ENCODE measurements at regions not wholly inside any gene's neighbourhood (a gene's known extent, or its start where the extent isn't known, plus 50 kb on each side); places are given as distances from the start of the nearest gene placed in this dataset.
"Not testable (repeated sequence)": the region's sequence is repeated elsewhere in the genome, so short reads cannot be mapped to it uniquely, and the experiment has no call there.

DNA sequence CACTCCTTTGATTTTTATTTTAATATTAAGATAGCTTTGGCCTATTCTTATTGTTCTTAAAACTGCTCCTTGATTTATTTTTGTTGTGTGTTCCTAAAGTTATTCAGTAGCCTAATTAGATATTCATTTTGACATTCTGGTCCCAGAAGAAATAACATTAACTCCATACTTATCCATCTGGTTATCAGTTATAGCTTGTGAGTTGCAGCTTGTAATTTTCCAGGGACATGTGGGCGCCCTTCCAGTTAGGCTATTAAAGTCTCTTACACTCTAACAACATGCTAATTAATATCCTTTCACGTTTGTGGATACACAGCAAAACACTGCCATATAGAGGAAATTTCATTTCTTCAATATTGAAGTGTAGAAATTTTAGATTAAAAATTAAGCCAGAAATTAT, 987.5 kb downstream of the HACE1 start:
- ChIA-PET CTCF (no interaction called here), POLR2A (no interaction called here)

DNA sequence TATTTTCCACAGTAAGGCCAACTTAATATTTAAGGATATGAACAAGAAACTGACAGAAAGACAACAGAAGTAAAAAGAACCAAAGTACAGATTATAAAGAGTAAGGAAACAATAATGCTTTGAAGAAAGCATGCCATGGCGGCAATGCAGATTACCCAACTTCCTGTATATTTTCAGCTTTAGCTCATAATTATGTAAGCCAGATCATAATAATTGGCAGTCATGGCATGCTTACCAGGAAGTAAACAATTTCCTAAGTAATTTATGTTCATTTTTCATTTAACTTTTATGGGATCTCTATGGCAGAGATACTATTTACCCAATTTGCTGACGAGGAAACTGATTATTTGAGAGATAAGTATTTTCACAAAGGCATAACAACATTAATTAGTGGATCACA, 988.7 kb downstream of the HACE1 start:
- CTCF ChIA-PET, result no interaction called here
- POLR2A ChIA-PET, result no interaction called here

DNA sequence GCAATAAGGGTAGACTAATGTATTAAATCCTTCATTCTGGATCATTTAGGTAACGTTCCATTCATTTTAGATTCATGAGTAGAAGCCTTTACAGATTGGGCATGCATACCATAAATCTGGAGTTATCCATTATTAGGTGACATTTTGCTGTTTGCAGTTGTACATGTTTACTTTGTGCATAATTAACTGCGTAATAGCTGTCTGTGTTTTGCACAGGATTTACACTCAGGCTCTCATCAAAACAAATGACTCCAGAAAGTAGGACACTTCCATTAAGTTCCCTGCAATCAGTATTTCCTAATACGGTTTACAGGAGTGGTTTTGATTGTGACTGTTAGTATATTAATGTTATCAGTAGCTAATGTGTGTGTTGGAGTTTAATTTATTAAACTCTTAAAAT, 997.4 kb downstream of the HACE1 start:
- ChIA-PET POLR2A (no interaction called here), CTCF (no interaction called here)

DNA sequence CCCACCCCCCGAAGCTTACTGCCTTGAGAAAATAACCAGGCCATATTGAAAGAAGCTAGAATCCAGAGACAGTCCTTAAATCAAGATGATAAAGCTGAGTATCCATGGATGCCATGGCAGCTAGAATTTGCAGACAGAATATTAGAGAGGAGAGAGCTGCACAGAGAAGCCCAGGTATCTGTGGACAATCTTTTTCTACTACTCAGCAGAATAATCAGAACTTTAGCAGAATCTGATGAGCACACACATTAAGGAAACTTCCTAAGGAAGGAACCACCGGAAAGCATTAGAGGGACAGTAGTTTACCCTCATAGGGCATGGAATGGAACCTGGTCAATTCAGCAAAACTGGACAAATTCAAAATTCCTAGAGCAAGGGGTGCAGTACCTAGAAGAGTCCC, 1001.7 kb downstream of the HACE1 start:
- POLR2A ChIA-PET, result no interaction called here
- CTCF ChIA-PET, result no interaction called here

DNA sequence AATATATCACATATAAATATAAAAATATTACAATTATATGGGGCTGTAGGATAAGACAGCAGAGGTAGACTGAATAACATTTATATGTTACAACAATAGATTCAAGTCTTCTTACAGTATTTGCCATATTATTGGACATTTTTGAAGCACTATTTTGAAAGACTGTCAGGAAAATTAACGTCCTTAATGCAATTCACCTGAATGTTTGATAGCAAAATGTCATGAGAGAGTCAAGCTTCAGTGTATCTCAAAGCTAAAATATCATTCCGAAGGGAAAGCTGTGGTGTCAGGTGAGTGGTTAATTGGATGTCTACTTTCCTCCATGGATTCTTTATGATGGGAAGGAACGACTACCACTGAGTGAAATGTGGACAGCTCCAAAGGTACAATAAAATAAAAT, 1004.0 kb downstream of the HACE1 start:
- POLR2A ChIA-PET, result no interaction called here

DNA sequence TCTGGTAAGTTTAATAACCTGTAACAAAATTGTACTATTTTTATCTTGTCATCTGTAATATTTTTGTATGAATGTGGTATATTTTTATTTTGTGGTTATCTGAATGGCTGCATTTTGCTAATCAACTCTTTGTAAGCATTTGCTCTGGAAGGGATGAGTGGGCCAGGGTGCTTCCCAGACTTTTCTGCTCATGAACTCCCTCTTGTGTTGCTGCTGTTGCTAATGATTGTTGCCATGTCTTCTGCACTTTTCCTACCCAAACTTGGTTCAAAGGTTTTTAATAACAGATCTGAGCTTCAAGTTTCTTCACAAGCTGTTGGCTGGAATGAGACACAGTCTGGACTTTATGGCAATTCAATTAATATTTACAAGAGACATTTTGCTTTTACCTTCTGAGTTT, 1005.7 kb downstream of the HACE1 start:
- POLR2A ChIA-PET, result no interaction called here

More for the DNA sequence above, 1004.0 kb downstream of the HACE1 start:
- CTCF ChIA-PET, result no interaction called here

DNA sequence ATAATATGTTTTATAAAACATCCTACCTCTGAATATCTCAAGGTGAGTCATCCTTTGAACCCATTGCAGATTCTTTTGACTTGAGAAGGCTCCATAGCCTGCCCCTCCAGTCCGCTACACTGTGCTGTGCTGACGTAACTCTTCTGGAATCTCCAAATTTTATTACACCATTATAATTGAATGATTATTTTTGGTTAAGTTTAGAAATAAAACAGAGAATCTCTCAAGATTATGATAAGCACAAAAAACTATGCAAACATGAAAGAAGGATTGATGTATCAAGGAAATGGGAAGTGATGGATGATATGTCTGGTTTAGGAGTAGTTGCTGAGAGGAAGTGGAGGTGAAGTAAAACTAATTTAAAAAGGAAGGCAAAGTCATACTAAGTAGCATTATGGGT, 1021.3 kb downstream of the HACE1 start:
- CTCF ChIA-PET, result no interaction called here

More for the DNA sequence above, 1005.7 kb downstream of the HACE1 start:
- CTCF ChIA-PET, result no interaction called here

DNA sequence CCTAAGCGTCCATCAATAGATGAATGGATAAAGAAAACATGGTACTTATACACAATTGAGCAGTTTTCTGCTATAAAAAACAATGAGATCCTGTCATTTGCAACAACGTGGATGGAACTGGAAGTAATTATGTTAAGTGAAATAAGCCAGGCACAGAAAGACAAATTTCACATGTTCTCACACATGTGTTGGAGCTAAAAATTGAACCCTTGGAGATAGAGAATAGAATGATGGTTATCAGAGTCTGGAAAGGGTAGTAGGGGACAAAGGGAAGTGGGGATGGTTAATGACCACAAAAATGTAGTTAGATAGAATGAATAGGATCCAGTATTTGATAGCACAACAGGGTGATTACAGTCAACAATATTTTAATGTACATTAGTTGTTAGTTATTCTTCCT, 1033.5 kb downstream of the HACE1 start:
- POLR2A ChIA-PET, result no interaction called here
- CTCF ChIA-PET, result no interaction called here

More for the DNA sequence above, 1021.3 kb downstream of the HACE1 start:
- POLR2A ChIA-PET, result no interaction called here

DNA sequence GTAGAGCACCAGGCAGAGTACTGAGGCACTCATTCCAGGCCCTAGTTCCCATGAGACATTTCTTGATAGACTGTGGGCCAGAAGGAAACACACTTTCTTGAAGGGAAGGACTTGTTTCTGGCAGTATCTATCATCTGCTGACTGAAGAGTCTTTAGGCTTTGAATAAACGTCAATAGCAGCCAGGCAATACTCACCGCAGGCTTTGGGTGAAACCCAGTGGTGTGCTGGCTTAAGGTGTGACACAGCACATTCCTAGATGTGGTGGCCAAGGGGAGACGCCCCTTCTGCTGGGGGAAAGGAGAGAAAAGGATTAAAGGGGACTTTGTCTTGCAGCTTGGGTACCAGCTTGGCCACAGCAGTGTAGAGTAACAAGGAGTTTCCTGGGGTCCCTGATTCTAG, 1039.6 kb downstream of the HACE1 start:
- ChIA-PET CTCF (no interaction called here), POLR2A (no interaction called here)

DNA sequence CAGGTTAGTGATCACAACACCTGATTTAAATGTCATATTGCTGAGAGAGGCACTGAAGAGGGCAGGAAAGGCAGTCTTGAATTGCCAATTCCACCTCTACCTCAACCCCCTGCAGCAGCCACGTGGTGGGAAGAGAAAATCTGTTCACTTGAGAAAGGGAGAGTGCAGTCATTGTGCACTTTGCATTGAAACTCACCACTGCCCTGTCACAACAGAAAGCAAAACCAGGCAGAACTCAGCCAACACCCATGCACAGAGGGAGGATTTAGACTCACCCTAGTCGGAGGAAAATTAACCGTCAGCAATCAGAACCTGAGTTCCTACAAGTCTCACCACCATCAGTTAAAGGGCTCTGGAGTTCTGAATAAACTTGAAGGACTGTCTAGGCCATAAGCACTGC, 1040.2 kb downstream of the HACE1 start:
- CTCF ChIA-PET, result no interaction called here
- POLR2A ChIA-PET, result no interaction called here

DNA sequence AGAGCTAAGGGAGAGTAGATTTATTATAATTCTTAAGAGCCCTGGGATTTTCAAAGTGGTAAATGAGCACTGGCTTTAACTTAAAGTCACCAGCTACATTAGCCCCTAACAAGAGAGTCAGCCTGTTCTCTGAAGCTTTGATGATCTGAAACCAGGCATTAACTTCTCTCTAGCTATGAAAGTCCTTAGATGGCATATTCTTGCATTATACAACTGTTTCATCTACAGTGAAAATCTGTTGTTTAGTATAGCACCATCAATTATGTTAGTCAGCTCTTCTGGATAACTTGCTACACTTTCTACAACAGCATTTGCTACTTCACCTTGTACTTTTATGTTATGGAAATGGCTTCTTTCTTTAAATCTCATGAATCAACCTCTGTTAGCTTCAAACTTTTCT, 1046.7 kb downstream of the HACE1 start:
- ChIA-PET CTCF (no interaction called here), POLR2A (no interaction called here)

DNA sequence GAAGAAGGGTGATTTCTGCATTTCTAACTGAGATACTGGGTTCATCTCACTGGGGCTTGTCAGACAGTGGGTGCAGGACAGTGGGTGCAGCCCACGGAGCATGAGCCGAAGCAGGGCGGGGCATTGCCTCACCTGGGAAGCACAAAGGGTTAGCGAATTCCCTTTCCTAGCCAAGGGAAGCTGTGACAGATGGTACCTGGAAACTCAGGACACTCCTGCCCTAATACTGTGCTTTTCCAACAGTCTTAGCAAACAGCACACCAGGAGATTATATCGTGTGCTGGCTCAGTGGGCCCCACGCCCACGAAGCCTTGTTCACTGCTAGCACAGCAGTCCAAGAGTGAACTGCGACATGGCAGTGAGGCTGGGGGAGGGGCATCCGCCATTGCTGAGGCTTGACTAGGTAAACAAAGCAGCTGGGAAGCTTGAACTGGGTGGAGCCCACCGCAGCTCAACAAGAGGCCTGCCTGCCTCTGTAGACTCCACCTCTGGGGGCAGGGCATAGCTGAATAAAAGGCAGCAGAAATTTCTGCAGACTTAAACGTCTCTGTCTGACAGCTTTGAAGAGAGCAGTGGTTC, 1057.7 kb downstream of the HACE1 start:
- POLR2A ChIA-PET, CTCF ChIA-PET: not testable (repeated sequence)

DNA sequence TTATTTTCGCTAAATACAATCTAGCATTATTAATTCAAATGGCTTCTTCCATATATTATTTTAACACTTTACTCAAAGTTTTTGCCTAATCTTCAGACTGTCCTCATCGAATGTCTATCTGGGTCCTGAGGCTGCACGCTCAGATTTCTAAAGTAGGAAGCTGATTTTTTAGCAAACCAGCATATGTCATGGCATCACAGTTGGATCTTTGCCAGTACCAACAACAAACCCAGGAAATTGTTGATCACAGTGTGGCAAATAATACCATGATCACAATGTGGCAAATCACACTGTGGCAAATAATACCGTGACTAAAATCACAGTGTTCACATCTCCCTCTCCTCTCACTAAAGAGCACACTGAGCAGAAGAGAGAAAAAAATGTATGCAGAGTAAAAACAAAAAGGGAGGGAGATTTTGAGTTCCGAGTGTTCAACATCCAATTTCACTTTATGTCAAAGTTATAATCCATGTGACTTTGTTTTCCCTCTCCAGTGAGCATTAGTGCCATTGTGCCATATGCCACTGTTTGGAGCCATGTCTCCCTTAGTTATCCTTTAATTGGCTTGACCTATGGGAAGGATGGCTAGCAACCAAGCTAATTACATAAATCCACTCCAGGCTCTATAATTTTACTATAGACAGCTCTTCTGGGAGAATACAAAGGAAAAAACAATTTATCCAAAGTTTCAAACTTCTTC, 1059.6 kb downstream of the HACE1 start:
- ChIA-PET CTCF (no interaction called here), POLR2A (no interaction called here)

DNA sequence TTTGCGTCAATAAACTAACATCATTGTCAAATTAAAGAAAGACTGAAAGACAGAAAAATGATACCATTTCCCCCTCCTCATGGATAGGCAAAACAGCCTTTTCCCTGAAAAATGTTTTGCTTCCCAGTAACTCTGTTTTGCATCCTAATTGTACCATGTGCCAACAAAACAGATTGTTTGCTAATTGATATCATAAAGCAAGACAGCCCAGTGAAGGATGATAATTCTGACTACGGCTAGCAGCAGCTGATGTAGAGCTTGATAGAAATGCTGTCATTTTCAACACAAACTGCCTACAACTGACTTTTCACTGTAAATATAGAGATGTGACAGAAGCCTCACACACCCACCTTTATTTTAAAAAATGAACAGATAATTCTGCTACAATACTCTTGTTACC, 1061.6 kb downstream of the HACE1 start:
- ChIA-PET POLR2A (no interaction called here), CTCF (no interaction called here)

DNA sequence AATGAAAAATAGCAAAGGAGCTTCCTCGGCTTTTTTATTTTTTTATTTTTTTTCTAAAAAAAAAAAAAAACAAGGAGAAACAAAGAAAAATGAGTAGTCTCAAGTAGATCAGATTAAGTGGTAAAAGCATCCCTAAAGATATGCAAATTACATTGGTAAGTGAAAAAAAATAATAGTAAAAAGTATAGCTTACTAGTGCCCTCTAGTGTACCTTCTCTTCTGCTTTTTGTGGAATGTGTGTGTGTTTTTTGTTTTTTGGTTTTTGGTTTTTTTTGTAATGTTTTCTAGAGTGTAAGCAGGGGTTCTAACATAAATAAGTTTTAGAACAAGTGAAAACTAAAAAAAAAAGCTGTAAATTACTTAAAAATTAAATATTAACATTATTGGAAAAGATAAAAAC, 1062.0 kb downstream of the HACE1 start:
- POLR2A ChIA-PET, result no interaction called here
- CTCF ChIA-PET, result no interaction called here

DNA sequence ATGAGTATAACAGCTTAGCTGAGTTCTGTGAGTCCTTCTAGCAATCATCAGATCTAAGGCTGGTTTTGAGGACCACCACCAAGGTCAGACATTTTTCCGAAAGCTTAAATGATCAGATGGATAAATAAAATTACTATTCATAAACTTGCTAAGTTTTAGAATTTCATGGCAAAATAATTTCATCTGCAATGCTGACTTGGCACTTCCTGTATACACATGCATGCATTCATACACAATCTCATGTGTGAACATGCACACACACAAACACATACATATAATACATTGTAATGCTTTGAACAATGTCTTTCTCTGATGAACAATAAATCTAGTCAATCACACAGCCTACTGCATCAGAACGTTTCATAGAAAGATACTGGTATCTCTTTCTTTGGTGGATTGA, 1068.3 kb downstream of the HACE1 start:
- POLR2A ChIA-PET, result no interaction called here
- CTCF ChIA-PET, result interaction anchor here (0.6 kb wide), 1 partner anchor 223 kb away, joined by 5 read pairs; no protein-coding TSS in a partner anchor

DNA sequence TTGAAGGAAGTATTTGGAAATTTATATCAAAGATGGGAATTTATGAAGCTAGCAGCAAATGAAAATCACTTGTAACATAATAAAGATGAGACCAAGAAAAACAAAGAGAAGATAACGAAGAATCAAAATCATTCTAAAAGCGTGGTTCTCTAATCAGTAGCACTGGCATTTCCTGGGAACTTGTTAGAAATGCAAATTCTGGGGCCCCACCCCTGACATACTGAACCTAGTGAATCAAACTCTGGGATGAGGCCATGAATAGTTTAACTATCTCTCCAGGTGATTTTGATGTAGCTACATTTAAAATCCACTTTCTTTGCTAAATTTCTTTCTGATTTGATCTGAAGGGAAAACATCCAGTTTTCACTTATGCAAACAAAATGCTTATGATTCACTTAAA, 1075.6 kb downstream of the HACE1 start:
- CTCF ChIA-PET, result interaction anchor here (1.0 kb wide), 1 partner anchor 9 kb away, joined by 3 read pairs; no protein-coding TSS in a partner anchor
- POLR2A ChIA-PET, result no interaction called here

DNA sequence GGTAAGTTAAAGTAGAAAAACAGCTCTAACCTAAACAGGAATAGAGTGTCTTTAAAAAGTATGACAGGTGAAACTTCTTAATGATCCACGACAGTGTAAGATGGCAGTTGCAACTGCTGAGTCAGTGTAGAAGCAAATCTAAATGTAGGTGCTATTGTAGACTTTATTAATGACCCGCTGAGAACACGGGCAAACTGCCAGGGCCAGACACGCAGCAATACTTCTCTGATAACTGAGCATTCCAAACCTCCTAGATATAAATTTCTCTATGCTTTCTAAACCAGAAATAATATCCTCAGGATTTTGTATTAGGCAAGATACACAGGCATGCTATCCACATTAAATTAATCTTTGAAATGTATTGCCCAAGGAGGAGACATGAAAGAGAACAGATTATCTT, 1076.4 kb downstream of the HACE1 start:
- ChIA-PET CTCF (interaction anchor here (1.0 kb wide), 1 partner anchor 8 kb away, joined by 3 read pairs; no protein-coding TSS in a partner anchor), POLR2A (no interaction called here)

DNA sequence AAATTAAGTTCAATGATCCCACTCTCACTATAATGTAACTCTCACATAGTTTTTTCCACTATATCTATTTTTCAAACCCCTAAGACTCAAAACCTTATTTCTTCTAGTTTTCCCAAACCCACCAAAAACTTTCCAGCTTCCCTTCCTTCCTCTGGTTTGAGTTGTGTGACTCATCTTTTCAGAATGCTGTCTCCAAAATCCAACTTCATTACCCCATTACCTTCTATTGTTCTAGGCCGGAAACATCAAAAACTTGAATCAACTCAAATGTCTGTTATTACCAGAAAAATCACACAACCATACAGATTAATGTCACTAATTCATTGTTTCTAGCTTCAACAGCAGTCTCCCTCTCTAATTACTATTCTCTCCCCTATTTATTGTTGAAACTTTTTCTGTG, 1090.3 kb downstream of the HACE1 start:
- POLR2A ChIA-PET, result no interaction called here
- CTCF ChIA-PET, result no interaction called here

DNA sequence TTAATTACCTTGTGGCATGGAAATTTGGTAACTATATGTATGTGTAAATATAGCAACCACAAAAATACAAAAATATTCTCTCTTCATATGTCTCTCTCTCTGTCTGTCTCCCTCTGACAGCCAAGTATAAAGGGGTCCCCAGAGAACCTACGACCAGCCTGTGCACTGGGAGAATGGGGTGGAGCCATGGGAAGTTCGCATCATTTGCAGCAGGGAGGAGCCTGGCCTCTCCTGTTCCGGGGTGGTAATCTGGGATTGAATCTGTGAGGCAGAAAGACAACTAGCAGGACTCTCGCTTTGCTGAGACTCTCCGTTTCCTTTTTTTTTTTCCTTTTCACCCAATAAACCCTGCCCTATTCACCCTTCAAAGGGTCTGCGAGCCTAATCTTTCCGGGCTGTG, 1109.1 kb downstream of the HACE1 start:
- ChIA-PET CTCF (no interaction called here), POLR2A (no interaction called here)

DNA sequence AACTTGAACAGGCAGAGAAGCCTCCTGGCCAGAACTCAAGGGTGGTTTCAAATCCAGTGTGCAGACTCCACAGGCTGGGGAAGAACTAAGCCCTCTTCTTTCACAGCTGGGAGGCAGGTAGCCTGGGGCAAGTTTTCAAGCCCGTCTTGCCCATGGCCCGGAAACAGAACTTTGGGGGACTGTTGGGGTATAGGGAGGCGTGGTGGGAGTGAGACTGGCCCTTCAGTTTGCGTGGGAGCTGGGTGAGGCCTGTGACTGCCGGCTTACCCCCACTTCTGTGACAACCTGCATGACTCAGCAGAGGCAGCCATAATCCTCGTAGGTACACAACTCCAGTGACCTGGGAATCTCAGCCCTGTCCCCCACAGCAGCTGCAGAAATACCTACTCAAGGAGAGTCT, 1125.7 kb downstream of the HACE1 start:
- ChIA-PET CTCF (no interaction called here), POLR2A (no interaction called here)

DNA sequence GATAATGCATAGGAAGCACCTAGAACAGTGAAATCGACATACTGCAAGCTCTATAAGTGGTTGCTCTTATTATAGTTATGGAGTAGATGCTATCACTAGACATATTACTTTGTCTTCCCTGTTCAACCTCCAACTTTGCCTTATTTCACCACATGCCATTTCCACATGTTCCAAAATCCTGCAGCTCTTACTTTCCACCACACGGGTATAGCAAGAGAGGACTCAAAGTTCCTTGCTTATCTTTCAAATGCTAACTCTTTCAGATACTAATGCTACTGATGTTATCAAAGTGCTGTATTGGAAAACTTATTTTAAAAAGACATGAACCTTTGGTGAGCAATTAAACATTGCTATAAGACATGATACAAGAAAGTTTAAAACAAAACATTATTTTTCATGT, 1130.1 kb downstream of the HACE1 start:
- ChIA-PET CTCF (no interaction called here), POLR2A (no interaction called here)
